Activated T-cell treated with anti-CD3 and anti-CD28 coated beads, Interleukin-2, amount 50 U/mL, for 48 hours (primary cell): ENCODE measurements at regions not wholly inside any gene's neighbourhood (a gene's known extent, or its start where the extent isn't known, plus 50 kb on each side); places are given as distances from the start of the nearest gene placed in this dataset.

Experiments used
- DNase-seq, 2 experiments: peaks; one replicate each; pipeline ENCODE4 v3.0.0-alpha.2; 2020

DNA sequence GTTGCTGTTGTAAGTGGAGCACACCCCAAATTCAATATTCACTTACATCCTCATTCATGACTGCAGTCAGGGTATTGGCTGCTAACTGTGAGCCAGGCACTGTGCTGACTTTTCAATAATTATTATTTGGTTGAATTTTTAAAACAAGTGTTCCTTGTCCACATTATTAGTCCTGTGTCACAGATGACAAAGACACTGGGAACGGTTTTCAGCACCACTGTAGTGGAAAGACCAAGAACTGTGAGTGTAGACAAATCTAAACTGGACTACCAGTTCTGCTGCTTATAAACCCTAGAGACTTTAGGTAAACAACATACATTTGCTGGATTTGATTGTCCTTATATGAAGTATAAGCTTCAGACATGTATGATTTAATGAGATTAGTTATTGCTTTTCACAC, 197.7 kb upstream of the ROBO2 start:
- DNase-seq = no peak

DNA sequence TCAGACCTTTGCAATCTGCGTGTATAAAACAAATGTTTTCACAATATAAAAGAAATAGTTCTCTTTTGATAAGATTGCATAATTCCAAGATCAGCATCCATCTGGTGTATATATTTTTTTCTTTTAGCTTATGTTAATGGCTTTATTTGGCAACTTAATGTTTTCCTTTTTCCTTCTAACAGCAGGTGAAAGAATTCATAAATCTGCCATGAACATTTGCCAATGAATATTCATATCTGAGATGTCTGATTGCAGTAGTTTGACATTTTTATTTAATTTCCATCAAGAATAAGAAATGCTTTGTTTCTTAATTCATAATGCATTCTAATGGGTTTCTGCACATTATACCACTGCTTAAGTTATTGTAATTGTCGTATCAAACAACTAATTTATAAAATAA, 184.4 kb upstream of the ROBO2 start:
- DNase-seq = no peak

DNA sequence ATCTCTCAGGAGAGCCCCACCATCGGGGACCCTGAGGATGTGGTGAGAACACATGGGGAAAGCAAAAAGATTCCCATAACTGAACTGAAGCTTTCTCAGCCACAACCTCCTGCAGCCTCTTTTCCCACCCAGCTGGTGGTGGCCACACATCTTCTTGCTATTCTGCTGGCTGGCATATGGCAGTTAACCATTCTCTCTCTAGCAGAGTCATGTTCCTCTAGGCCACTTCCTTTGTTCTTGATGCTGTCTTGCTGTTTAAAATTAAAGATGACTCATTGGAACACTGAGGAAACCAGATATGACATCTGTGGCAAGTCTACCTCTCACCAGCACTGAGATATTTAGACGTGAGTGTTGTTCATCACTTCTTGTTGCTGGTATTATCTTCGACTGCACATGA, 180.3 kb upstream of the ROBO2 start:
- no peak for DNase-seq

DNA sequence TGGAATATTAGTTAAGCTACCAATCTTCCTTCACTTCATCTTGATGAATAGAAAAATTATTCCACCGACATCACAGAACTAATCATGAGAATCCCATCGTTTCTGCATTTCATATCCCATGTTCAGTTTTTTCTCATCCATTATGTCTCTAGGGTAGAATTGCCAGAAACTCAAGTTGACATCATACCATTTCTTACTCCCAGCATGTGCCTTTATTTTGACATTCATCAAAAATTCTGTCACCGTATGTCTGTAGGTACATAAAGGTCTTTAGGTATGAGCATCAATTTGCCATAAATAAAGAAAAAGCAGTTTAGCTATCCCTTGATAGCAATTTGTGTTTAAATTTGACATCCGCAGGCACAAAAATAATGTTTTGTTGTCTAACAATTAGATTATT, 175.5 kb upstream of the ROBO2 start:
- DNase-seq = no peak

DNA sequence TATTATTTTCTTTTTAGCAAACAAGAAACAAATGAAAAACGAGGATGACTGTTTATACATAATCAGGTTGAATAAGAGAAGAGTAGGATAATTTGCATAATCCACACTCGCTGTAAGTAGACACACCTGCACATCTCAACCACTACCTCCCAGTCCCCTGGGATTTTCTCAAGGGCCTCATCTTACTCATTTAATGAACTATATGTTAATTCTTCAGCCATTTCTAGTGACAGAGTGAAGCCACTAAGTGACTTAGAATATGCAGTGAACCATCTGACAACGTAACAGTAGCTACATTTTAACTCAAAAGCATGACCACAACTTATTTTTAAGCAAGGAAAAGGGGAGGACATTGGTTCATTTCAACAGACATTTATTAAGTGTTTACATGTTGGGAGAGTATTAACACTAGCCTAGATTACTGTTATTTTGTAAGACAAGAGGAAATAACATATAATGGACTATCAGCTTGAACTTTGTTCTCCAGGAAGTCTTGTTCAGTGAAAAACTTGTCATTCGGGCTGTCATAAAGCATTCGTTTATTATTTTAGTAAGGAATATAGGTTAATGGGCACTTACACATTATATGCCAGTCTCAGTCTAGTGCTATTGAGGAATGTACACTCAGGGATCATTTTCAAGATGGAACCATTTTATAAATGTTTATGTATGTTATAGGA, 173.0 kb upstream of the ROBO2 start:
- DNase-seq = no peak

DNA sequence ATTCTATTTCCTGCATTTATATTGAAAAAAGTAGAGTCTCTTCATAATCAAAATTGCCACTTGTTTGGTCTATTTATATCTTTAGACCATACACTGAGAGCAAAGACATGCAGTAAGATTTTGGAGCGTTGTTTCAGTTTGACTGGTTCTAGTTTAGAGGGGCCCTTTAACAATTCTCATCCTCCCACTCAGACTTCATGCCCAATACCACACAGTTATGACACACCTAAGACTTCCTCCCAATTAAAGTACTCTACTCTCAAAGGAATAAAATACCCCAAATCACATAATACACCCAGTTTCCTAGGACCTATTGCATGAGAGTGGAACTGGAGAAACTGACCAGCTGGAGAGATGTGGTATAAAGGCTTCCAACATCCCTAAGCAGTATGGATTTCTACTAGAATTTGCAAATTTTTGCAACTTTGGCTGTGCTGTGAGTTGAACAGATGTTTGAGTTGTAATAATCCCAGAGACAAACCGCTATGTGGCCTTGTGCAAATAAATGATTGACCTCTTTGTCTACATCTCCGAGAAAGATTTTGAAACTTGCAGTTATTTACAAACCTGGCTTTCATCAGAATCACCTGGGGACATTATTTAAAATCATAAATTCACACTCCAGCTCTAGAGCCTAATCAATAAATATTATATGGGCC, 170.0 kb upstream of the ROBO2 start:
- no peak for DNase-seq

DNA sequence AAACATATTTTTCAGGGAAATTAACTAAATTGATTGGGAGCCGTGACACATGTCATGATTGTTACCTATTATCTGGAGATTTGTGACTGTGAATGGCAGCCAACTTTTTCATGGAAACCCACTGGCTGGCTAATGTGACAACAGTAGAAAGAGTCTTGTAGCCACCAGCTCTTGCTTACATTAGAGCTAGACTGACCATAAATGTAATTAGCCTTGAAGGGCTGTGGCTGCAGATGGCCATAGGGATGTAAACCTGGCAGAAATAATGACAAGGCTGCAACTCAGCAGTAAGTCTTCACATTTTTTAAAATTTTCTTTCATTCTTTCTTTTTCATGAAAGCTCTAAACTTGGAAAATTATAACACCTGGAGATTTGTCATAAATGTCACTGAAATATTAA, 168.2 kb upstream of the ROBO2 start:
- DNase-seq = no peak

DNA sequence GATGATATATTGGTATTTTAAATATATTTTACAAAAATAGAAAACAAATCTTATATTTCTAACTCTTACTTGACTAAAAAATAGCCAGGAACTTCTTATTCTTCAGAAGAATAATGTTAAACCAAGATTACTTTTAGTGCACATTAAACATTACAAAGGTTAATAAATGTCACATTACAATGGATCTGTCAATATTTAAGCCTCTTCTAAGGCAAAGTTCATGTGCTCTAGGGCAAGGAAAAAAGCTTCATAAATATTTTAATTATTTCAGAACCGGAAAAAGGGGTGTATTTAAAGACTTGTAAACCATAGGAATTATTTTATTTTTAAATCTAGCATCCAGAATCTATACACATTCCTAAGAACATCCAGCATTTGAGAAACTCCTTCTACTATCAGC, 166.9 kb upstream of the ROBO2 start:
- no peak for DNase-seq

DNA sequence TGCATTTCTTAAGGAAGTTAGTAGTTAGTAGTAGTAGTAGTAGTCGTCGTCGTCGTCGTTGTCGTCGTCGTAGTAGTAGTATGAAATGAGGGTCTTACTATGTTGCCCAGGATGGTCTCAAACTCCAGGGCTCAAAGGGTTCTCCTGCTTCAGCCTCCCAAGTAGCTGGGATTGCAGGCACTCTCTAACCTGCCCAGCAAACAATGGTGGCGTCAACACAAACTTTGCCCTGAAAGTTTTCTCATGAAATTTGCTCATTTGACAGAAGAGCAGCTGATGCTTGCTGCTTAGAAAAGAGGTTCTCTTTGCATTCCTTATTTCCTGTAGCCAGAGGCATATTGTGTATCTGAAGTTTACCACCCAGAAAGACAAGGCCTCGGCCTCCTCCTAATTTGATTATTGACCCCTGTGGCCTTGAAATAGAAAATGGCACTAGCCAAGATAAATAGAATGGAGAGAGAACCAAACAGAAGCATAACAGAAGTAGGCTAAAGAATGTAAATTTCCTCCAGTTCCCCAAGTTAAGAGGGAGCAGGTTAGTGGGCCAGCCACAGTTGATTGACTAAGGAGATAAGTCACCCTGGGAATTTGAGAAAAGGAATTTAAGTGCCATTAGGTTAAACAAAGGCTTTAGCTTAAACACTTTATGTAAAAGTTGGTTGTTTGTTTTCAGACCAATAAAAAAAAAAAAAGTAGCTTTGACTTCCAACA, 166.2 kb upstream of the ROBO2 start:
- no peak for DNase-seq

DNA sequence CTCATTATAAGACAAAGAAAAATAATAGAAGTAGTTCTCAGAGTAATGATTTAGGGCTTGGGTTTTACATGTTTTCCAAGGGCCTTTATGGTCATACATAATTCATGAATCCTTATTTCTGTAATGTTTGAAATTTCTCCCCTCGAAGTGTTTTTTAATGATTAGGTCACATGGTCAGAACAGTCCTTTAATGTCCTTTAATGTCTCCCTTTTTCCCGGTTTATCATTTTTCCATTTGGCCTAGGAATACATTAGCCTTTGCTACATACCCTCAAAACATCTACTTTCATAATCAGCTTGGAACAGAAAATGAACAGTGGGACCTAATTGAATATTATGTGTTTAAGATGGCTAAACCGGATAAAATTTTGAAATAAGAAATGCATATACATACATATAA, 159.9 kb upstream of the ROBO2 start:
- DNase-seq = no peak

DNA sequence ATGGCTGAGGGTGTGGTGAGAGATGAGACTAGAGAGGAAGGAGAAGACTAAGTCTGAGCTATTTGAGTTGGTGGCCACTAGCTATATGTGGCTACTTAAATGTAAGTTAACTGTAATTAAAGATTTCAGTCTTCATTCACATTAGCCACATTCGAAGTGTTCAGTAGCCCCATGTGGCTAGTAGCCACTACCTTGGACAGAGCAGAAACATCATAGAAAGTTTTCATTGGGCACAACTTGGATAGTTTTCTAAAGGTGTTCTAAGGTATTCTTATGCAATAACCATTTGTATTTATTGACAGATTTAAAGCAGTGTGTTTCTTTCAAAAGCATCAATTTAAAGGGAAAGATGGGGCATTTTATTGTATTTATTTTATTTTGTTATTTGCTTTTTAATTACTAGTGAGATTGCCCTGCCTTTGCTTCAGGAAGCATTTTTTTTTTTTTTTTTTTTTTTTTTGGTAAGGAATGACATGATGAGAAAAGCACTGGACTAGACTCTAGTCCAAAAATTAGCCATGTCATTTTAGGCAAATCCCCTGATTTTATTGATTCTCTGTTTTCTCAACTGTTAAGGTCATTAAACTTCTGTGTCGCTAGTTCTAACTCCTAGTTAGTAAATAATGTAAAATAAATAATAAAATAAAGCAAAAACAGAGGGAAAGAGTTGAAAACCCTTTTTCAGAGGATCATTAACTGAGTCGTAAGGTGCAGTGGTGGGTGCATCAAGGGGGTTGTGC, 153.0 kb upstream of the ROBO2 start:
- DNase-seq = no peak

DNA sequence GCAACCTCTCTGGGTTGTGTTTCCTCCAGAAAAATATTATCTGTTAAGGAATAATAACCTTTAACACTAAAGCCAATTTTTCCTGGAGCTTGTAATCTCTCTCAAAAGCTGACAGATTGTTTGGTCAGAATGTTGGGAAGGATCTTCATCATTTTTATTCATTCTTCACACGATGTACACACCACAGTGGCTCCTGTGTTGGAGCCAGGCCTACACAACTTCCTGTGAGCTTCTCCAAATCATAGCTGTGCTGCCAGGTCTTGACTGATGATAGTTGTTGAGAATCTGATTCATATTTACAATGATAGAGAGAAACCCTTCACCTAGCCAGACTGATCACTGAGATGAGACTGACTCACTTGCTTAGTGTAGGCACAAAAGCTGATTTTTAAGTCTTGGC, 151.0 kb upstream of the ROBO2 start:
- DNase-seq = no peak

DNA sequence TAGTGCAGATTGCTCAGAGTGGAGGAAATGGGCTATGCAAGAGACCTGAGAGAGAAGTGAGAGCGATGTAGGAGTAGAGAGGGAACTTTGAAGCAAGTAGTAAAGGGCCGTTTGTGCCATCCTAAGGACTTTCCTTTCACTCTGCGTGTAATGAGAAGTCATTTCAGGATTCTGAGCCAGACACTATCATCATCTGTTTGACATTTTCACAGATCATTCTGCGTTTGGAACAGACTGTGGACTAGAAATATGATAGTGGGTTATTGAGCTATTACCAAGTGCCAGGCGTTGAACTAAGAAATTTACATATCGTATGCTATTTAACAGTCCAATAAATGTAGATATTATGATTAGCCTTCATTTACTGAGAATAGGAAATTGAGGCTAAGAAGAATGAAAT, 150.0 kb upstream of the ROBO2 start:
- DNase-seq = no peak

DNA sequence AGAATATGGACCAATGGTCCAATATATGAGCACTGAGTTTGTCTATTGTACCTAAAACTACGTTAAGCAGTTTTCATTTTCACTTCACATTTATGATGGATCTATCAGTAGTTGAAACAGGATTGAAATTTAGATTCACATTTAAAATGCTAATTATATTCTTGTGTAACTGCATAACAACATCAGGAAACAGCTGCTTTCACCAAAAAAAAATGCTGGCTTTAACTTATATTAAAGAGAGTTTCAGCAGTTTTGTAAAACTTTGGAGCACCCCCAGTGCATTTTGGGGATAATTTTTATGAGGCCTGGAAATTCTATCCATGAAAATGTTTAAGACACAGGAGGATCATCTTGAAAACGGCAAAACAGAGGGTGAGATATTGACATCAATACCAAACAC, 142.8 kb upstream of the ROBO2 start:
- DNase-seq = no peak

DNA sequence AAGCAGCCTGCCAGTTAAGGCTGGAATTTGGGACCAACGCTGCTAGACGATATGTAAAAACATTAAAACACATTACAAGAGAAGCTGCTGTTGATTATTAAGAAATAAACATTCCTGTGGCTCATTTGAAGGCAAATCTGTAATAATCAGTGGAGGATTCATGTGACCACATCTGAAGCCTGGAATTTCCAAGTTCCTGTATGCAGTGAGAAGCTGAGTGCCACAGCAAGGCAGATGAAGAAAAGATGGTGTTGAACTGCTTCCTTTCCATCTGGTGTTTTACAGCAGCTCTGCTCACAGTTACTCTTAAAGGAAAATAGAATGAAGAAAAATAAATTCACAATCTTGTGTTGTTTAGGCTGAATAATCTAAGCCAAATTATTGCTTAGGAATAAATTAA, 139.3 kb upstream of the ROBO2 start:
- DNase-seq = no peak

DNA sequence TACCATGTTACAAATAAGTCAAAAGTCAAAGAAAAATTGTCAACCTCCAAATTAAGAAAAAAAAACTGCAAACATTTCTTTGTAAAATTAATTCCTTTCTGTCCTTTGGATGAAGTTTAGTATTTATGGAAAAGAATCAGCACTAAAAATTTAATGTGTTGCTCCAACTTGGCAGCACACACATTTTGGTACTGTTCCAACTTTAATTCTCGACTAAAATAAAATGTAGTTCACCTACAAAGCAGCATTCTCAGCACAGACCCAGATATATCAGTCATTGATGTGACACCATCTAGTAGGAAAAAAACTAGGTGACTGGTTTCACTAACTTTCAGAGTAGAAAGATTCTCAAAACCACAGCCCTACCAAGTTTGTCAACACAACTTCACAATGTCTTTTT, 131.7 kb upstream of the ROBO2 start:
- DNase-seq = no peak

DNA sequence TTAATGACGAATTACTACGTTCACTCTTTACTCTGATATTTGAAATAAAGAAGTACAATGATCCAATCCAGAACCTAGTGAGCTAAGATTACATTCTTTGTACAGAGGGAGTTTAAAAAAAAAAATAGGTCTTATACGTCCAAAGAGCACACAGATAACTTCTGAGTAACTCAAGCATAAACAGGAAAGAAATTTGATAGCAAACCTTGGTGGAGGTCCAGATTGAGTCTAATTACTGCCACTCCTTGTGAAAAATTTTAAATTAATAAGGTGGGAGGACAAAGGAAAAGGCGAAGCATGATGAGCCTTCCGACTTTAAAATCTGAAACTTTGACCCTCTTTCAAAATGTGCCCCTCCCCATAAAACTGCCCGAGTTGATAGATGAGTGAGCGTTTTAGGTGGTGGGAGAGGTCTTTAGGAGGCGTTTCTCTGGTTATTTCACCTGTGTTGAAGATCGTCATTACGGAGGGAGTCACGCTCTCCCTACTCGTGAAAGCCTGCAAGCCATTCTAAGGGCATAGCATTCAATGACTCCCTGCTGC, 127.0 kb upstream of the ROBO2 start:
- DNase-seq = no peak

DNA sequence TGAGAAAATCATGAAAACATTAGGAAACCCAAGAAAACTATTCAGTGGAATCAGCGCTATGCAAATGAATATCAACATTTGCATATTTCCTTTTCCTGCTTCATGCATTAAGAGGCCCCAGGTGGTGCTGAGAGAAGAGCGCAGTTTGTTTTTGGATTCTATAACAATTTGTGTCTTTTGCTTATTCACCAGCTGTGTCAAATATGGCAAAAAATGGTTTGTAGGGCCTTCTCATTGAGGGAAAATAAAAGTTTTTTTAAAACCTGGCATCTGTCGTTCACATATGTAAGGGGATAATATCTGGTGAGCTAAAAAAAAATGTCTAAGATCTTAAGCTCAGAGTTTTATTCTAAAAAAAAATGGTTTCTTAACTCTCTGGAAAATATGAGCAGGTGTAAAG, 122.5 kb upstream of the ROBO2 start:
- DNase-seq = no peak

DNA sequence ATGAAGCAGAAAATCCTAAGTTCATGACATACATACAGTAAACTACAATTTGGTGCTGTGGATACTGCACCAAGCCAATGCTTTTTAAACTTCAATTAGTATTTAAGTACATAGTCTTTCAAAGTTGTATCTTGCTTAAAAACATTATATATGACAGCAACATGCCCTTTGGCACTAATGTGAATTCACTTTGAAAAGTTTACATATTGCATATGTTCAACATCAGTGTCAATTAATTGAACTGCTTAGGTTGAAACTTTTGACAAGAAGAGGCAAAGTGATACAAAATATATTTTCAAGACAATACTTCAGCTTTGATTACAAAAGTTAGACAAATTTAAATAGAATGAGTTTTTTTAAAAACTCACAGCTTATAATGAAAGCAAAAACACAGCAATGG, 119.4 kb upstream of the ROBO2 start:
- DNase-seq = no peak

DNA sequence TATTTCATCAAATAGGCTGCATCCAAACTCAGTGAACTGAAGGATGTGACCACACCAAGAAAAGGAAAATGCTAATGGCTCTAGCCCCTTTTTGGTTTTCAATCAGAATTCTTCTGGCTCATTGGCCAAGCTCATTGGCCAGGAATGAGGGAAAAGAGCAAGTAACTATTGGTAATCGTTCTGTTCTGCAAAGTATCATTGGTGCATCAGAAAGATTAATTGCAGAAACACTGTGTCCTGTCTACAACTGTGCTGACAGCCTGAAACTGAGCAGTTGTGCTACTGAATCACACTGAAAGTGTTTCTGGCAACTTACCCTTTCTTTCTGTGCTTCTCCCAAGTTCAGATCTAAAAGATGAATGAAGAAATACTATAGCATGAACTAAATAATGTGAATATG, 116.4 kb upstream of the ROBO2 start:
- DNase-seq = no peak

DNA sequence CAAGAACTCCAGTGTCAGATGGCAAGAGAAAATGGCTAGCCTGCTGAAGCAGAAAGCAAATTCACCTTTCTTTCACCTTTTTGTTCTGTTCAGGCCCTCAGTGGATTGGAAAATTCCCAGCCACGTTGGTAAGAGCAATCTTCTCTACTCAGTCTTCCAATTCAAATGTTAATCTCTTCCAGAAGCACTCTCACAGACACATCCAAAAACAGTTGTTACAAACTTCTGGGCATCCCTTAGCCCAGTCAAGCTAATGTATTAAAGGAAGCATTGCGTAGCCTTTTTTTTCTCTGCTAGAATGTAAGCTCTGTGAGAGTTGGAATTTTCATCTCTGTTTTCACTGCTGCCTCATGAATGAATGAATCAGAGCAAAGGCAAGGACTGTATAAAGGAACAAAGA, 109.2 kb upstream of the ROBO2 start:
- no peak for DNase-seq

DNA sequence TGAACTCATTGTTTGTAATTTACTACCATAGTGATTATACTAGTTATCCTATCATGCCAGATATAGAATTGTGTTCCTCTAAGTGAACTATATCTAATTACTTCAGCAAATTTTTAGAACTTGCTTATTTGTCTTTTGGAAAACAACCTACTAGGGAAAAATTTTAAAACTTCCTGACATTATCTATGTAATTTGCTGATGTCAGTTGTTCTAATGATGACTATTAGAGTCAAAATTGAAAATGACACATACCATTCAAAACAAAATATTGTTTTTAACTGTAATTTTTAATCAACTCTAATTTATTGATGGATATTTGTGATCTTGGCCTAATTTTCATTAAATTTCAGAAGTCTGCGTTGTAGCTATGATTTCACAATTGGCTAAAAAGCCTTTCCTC, 106.7 kb upstream of the ROBO2 start:
- DNase-seq = no peak

DNA sequence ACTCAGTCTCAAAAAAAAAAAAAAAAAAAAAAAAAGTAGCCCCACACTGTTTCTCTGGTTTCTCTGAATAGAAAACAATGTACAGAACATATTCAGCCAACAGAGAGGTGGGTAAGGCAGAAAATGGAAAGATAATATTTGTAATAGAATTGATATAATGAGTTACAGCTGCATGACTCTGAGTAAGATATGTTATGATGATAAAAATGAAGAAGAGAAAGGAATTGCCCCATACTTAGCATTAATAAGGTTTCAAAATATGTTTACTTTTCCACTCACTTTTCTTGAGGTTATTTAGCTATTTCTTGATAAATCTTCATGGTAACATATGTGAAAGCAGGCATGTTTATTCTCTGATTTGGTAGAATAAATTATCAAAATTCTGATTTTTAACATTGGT, 100.9 kb upstream of the ROBO2 start:
- DNase-seq = no peak
